ENCODE measurements at regions not wholly inside any gene's neighbourhood (a gene's known extent, or its start where the extent isn't known, plus 50 kb on each side); places are given as distances from the start of the nearest gene placed in this dataset.

DNA sequence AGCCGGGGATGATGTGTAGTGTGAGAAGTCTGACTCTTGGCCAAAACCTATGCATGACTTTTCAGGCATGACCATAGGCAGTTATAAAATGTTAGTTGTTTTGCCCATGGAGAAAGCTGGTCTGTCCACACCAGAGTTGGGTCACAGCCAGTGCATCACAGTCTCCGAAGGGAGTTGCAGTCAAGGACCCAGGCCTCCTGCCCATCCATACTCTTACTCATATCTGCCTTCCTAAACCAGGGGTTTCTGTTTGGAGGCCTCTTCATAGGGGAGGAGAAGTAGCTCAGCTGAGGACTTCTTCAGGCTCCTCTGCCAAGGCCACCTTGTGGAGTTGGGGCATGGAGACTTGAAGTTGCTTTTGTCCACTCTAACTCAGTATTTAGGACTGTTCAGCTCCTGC, 1008.3 kb downstream of the PCDH18 start:
- Histone ChIP-seq H3K27me3 (ENCODE audit: low read length) (no peaks in the 10 kb centered on the region), H3F3A (ENCODE audit: insufficient read depth) (no peaks in the 10 kb centered on the region), H3K9ac (ENCODE audit: low read length) (no peak overlapping the region), H3K79me2 (ENCODE audit: insufficient read depth, low read length) (no peaks in the 10 kb centered on the region), H3K27ac (ENCODE audit: low read depth, low read length) (no peak overlapping the region), H3K36me3 (ENCODE audit: low read length) (no peaks in the 10 kb centered on the region), H4K20me1 (ENCODE audit: low read depth, low read length) (no peaks in the 10 kb centered on the region), H3K9me3 (ENCODE audit: insufficient read depth, low read length) (no peaks in the 10 kb centered on the region), H3K9me2 (replicated peaks; ENCODE audit: insufficient read depth, low read length) (no peaks in the 10 kb centered on the region), H3K4me3 (ENCODE audit: insufficient read depth, low read length, poor library complexity, severe bottlenecking) (no peak overlapping the region), H3K4me2 (ENCODE audit: low read depth, low read length, poor library complexity, severe bottlenecking) (no peak overlapping the region), H2AFZ (ENCODE audit: low read depth, low read length, severe bottlenecking) (no peak overlapping the region)
- TF ChIP-seq EZH2phosphoT487 (conservative IDR thresholded peaks at IDR 0.05; ENCODE audit: low read length) = no peak
- TF ChIP-seq, protein P1, sequence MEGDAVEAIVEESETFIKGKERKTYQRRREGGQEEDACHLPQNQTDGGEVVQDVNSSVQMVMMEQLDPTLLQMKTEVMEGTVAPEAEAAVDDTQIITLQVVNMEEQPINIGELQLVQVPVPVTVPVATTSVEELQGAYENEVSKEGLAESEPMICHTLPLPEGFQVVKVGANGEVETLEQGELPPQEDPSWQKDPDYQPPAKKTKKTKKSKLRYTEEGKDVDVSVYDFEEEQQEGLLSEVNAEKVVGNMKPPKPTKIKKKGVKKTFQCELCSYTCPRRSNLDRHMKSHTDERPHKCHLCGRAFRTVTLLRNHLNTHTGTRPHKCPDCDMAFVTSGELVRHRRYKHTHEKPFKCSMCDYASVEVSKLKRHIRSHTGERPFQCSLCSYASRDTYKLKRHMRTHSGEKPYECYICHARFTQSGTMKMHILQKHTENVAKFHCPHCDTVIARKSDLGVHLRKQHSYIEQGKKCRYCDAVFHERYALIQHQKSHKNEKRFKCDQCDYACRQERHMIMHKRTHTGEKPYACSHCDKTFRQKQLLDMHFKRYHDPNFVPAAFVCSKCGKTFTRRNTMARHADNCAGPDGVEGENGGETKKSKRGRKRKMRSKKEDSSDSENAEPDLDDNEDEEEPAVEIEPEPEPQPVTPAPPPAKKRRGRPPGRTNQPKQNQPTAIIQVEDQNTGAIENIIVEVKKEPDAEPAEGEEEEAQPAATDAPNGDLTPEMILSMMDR (IDR thresholded peaks at IDR 0.05; ENCODE audit: insufficient read depth, low read length, poor library complexity, severe bottlenecking) = no peak

GRCh38 chr4:136516371-136516770, 1015.9 kb downstream of the PCDH18 start:
- Histone ChIP-seq H3K4me2 (ENCODE audit: low read depth, low read length, poor library complexity, severe bottlenecking) (no peak overlapping the region), H2AFZ (ENCODE audit: low read depth, low read length, severe bottlenecking) (peak overlapping the region; percentile 13), H3K36me3 (ENCODE audit: low read length) (no peaks in the 10 kb centered on the region)

GRCh38 chr4:136505020-136505419, 1027.3 kb downstream of the PCDH18 start:
- H3K9ac ChIP-seq (ENCODE audit: low read length) = no peak overlapping the region
- no peaks in the 10 kb centered on the region for H4K20me1 ChIP-seq (ENCODE audit: low read depth, low read length)
- no peak overlapping the region for H3K27ac ChIP-seq (ENCODE audit: low read depth, low read length)
- H3F3A ChIP-seq (ENCODE audit: insufficient read depth) = no peaks in the 10 kb centered on the region
- no peak overlapping the region for H2AFZ ChIP-seq (ENCODE audit: low read depth, low read length, severe bottlenecking)
- TF ChIP-seq, protein P1 (IDR thresholded peaks at IDR 0.05; ENCODE audit: insufficient read depth, low read length, poor library complexity, severe bottlenecking) = no peak
- no peaks in the 10 kb centered on the region for H3K79me2 ChIP-seq (ENCODE audit: insufficient read depth, low read length)
- no peak overlapping the region for H3K4me2 ChIP-seq (ENCODE audit: low read depth, low read length, poor library complexity, severe bottlenecking)
- no peaks in the 10 kb centered on the region for H3K36me3 ChIP-seq (ENCODE audit: low read length)
- no peak overlapping the region for H3K4me3 ChIP-seq (ENCODE audit: insufficient read depth, low read length, poor library complexity, severe bottlenecking)
- no peaks in the 10 kb centered on the region for H3K9me3 ChIP-seq (ENCODE audit: insufficient read depth, low read length)
- H3K27me3 ChIP-seq (ENCODE audit: low read length) = no peaks in the 10 kb centered on the region
- no peaks in the 10 kb centered on the region for H3K9me2 ChIP-seq (replicated peaks; ENCODE audit: insufficient read depth, low read length)

More at GRCh38 chr4:136516371-136516770, 1015.9 kb downstream of the PCDH18 start:
- no peaks in the 10 kb centered on the region for H3K27me3 ChIP-seq (ENCODE audit: low read length)
- H3K9me2 ChIP-seq (replicated peaks; ENCODE audit: insufficient read depth, low read length) = no peaks in the 10 kb centered on the region
- no peak for TF ChIP-seq EZH2phosphoT487 (conservative IDR thresholded peaks at IDR 0.05; ENCODE audit: low read length)
- TF ChIP-seq, protein P1 (IDR thresholded peaks at IDR 0.05; ENCODE audit: insufficient read depth, low read length, poor library complexity, severe bottlenecking) = no peak
- no peak overlapping the region for H3K4me3 ChIP-seq (ENCODE audit: insufficient read depth, low read length, poor library complexity, severe bottlenecking)
- no peak overlapping the region for H3K27ac ChIP-seq (ENCODE audit: low read depth, low read length)
- no peaks in the 10 kb centered on the region for H3K9me3 ChIP-seq (ENCODE audit: insufficient read depth, low read length)
- H3K9ac ChIP-seq (ENCODE audit: low read length) = no peak overlapping the region
- no peaks in the 10 kb centered on the region for H4K20me1 ChIP-seq (ENCODE audit: low read depth, low read length)
- H3K79me2 ChIP-seq (ENCODE audit: insufficient read depth, low read length) = no peaks in the 10 kb centered on the region
- no peaks in the 10 kb centered on the region for H3F3A ChIP-seq (ENCODE audit: insufficient read depth)

Measured in SU-DHL-6 (cell line).